Tibial nerve (tissue), 4 donors: ENCODE measurements at regions not wholly inside any gene's neighbourhood (a gene's known extent, or its start where the extent isn't known, plus 50 kb on each side); places are given as distances from the start of the nearest gene placed in this dataset.
A peak's percentile ranks its signal among the peaks of the same experiment; 100 is the strongest.

Source experiments
- DNase-seq, 2 donors: peaks; one replicate each; pipeline ENCODE4 v3.0.0-alpha.2; 2019; ENCODE audit warnings: low spot score in 2 of 2
- H3K27ac ChIP-seq, 4 donors: fragments of 200-600 bp; sonication (generic) in 3 of 4; one replicate each; pipeline ENCODE4 v1.5.1; 2017 to 2019; ENCODE audit warnings: mild to moderate bottlenecking in 1 of 4
- H3K27me3 ChIP-seq, 2 donors: fragments of 200-600 bp; sonication (generic) in 1 of 2; one replicate each; pipeline versions ENCODE4 v1.5.1 to v1.6.0; 2017 to 2019
- H3K36me3 ChIP-seq, 3 donors: fragments of 200-600 bp; sonication (generic); one replicate each; pipeline ENCODE4 v1.5.1; 2018 to 2019
- H3K4me1 ChIP-seq, 4 donors: fragments of 200-600 bp; sonication (generic) in 3 of 4; one replicate each; pipeline ENCODE4 v1.5.1; 2017 to 2019
- H3K4me3 ChIP-seq, 4 donors: fragments of 200-600 bp; sonication (generic) in 3 of 4; one replicate each; pipeline ENCODE4 v1.5.1; 2017 to 2019; ENCODE audit warnings: mild to moderate bottlenecking in 1 of 4, moderate library complexity in 1 of 4
- H3K9me3 ChIP-seq, 4 donors: fragments of 200-600 bp; sonication (generic) in 3 of 4; one replicate each; pipeline ENCODE4 v1.5.1; 2017 to 2019
- EP300 ChIP-seq, 2 donors: sonication (generic); formaldehyde crosslinking; IDR thresholded peaks; one replicate each; pipeline ENCODE4 v1.6.1; 2017; ENCODE audit warnings: antibody characterized with exemption in 2 of 2, mild to moderate bottlenecking in 1 of 2
- POLR2A ChIP-seq, 2 donors: fragments of 450-650 bp; IDR thresholded peaks; one replicate each; pipeline ENCODE4 v1.6.1; 2017; ENCODE audit warnings: antibody characterized with exemption in 2 of 2, mild to moderate bottlenecking in 2 of 2, moderate library complexity in 2 of 2
- WGBS, 2 donors: methylation state at CpG; one replicate each; pipeline ENCODE4 v1.1.5; 2018; 5-methylcytosine and 5-hydroxymethylcytosine counted together
- TF ChIP-seq, protein P1 (sequence below), 5 experiments: fragments of 200-600 bp in 3 of 5; fragments of 450-650 bp in 2 of 5; sonication (generic) in 3 of 5; IDR thresholded peaks; one replicate each; pipeline ENCODE4 v1.5.1; 2016 to 2019; ENCODE audit warnings: antibody characterized with exemption in 5 of 5, mild to moderate bottlenecking in 3 of 5, moderate library complexity in 2 of 5

DNA sequence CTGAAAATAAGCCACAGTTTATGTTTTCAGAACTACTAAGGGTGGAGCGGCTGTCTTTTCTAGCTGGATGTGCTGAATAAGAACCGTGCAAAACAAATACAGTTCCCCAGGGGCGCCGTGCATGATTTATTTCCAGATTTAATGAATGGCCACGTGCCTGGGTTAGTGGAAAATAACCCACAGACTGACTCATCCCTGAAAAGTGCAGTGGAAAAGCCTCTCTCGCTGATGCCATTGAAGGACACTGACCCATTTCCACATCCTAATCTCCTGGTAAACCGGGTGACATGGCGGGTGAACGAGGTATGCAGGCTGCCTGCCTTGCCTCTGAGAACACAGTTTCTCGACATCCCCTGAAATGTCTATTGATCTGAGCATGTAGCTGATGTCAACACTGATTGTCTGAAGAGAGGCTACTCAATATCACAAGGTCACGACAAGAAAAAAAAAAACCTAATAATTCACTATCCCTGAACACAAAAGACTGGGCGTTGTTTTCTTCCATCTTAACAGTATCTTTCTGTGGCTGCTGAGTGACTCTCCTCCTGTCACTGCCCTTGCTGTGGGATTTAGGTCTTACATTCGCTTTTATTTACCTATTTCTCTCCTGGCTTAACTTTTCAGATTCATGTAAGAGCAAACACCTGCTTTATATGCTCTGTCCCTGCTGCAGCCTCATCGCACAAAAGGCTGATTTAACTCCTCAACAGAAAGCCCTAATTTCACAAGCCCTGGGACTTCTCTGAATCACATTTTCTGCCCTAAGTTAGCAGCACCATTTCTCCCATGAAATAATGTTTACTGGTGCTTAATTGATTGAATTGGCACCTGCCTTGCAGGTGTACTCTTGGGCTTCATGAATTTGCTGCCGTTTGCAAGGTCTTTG lies 76.9 kb upstream of the SCOC start:
- peaks cover 0 to 14% (median 8%) of the 10 kb centered on the region in 4 donors for H3K4me1 ChIP-seq
- WGBS, 2 donors = 34 to 42% methylated on average over 15 of the region's 15 CpGs
- no peaks in the 10 kb centered on the region for H3K36me3 ChIP-seq
- no peaks in the 10 kb centered on the region for H3K9me3 ChIP-seq
- peak overlapping the region in 1 of 4 donors; percentile 13 for H3K27ac ChIP-seq
- no peak for TF ChIP-seq POLR2A (IDR thresholded peaks at IDR 0.05)
- peak in 1 of 2 donors; percentile 75 for TF ChIP-seq EP300 (IDR thresholded peaks at IDR 0.05)
- H3K4me3 ChIP-seq = no peak overlapping the region
- peak; percentile 77 to 93 for DNase-seq
- no peaks in the 10 kb centered on the region for H3K27me3 ChIP-seq

DNA sequence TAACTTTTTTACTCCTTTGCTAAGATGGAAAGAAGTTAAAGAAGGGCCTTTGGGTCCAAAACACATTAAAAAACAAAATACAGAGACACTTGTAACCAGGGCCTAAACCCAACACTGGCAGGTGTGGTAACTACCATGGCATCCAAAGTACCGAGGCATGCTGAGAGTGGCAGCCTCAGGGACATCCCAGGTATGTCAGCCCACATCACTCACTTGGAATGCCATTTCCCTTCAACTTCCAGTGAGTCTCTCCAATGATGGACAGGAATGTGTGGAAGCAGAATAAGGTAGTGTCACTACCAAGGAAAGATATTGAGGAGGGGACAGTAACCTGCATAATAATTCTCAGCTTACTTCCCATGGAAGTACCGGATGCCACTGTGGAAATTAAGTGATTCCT lies 79.5 kb upstream of the SCOC start:
- H3K9me3 ChIP-seq = no peaks in the 10 kb centered on the region
- TF ChIP-seq, protein P1, sequence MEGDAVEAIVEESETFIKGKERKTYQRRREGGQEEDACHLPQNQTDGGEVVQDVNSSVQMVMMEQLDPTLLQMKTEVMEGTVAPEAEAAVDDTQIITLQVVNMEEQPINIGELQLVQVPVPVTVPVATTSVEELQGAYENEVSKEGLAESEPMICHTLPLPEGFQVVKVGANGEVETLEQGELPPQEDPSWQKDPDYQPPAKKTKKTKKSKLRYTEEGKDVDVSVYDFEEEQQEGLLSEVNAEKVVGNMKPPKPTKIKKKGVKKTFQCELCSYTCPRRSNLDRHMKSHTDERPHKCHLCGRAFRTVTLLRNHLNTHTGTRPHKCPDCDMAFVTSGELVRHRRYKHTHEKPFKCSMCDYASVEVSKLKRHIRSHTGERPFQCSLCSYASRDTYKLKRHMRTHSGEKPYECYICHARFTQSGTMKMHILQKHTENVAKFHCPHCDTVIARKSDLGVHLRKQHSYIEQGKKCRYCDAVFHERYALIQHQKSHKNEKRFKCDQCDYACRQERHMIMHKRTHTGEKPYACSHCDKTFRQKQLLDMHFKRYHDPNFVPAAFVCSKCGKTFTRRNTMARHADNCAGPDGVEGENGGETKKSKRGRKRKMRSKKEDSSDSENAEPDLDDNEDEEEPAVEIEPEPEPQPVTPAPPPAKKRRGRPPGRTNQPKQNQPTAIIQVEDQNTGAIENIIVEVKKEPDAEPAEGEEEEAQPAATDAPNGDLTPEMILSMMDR (IDR thresholded peaks at IDR 0.05) = no peak
- H3K4me1 ChIP-seq = peaks cover 0 to 14% (median 8%) of the 10 kb centered on the region in 4 donors
- H3K36me3 ChIP-seq = no peaks in the 10 kb centered on the region
- no peak overlapping the region for H3K4me3 ChIP-seq
- H3K27me3 ChIP-seq = no peaks in the 10 kb centered on the region
- no peak for DNase-seq
- WGBS, 2 donors = 92 to 96% methylated on average over 2 of the region's 2 CpGs
- no peak overlapping the region for H3K27ac ChIP-seq

GRCh38 chr4:140291259-140291658 lies 82.2 kb upstream of the SCOC start:
- peaks cover 0 to 6% (median 5%) of the 10 kb centered on the region in 4 donors for H3K4me1 ChIP-seq
- no peaks in the 10 kb centered on the region for H3K9me3 ChIP-seq
- WGBS, 2 donors = 90 to 98% methylated on average over 4 of the region's 4 CpGs
- no peaks in the 10 kb centered on the region for H3K27me3 ChIP-seq
- TF ChIP-seq, protein P1 (IDR thresholded peaks at IDR 0.05) = no peak
- TF ChIP-seq EP300 (IDR thresholded peaks at IDR 0.05) (no peak), POLR2A (IDR thresholded peaks at IDR 0.05) (no peak)
- no peak overlapping the region for H3K4me3 ChIP-seq
- no peak for DNase-seq
- no peaks in the 10 kb centered on the region for H3K36me3 ChIP-seq
- no peak overlapping the region for H3K27ac ChIP-seq

DNA sequence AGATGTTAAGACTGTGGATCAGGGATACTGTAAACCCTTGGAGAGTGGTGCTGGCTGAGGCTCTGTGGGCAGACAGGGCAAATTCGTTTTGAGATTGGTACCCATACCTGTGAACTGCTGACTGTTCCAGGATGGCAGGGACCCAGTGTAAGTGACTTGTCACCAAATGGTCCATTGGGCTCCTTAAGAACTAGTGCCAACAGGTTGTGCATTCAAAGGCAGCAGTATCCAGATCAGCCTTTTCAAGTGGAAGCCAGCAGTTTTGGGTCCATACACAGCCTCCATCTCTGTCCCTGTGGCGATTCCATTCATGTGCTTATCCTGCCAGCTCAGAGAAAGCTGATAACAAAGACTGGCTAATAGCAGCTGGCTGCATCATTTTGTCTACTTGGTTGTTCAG lies 84.0 kb upstream of the SCOC start:
- WGBS, 2 donors = 71 to 88% methylated on average over 2 of the region's 2 CpGs
- Histone ChIP-seq H3K9me3 (no peaks in the 10 kb centered on the region), H3K36me3 (no peaks in the 10 kb centered on the region), H3K27ac (no peak overlapping the region), H3K4me1 (no peaks in the 10 kb centered on the region), H3K27me3 (no peaks in the 10 kb centered on the region), H3K4me3 (no peak overlapping the region)
- DNase-seq = no peak
- TF ChIP-seq EP300 (IDR thresholded peaks at IDR 0.05) (no peak), POLR2A (IDR thresholded peaks at IDR 0.05) (no peak)
- TF ChIP-seq, protein P1 (IDR thresholded peaks at IDR 0.05) = no peak

GRCh38 chr4:140286456-140286855 lies 87.0 kb upstream of the SCOC start:
- Histone ChIP-seq H3K27ac (no peak overlapping the region), H3K36me3 (no peaks in the 10 kb centered on the region), H3K9me3 (no peaks in the 10 kb centered on the region), H3K27me3 (no peaks in the 10 kb centered on the region), H3K4me3 (no peak overlapping the region), H3K4me1 (no peaks in the 10 kb centered on the region)
- TF ChIP-seq, protein P1 (IDR thresholded peaks at IDR 0.05) = no peak
- TF ChIP-seq POLR2A (IDR thresholded peaks at IDR 0.05) (no peak), EP300 (IDR thresholded peaks at IDR 0.05) (no peak)
- no peak for DNase-seq
- 73 to 82% methylated on average over 18 of the region's 18 CpGs for WGBS, 2 donors
